OCI-LY7 (cell line): ENCODE measurements at regions not wholly inside any gene's neighbourhood (a gene's known extent, or its start where the extent isn't known, plus 50 kb on each side); places are given as distances from the start of the nearest gene placed in this dataset.
"Not testable (repeated sequence)": the region's sequence is repeated elsewhere in the genome, so short reads cannot be mapped to it uniquely, and the experiment has no call there.

ENCODE experiments used
- EZH2phosphoT487 ChIP-seq: fragments of 200-600 bp; sonication (generic); IDR thresholded peaks from 2 replicates; pipeline ENCODE4 v1.6.1; 2018; ENCODE audit warnings: low read depth, borderline replicate concordance, mild to moderate bottlenecking, mixed run types, antibody characterized with exemption, low read length, moderate library complexity, mixed read lengths
- TF ChIP-seq, protein P1 (sequence below): fragments of 200-600 bp; sonication (generic); conservative IDR thresholded peaks from 2 replicates; pipeline ENCODE4 v1.5.1; 2014; ENCODE audit warnings: mild to moderate bottlenecking, antibody characterized with exemption, low read length, moderate library complexity, mixed read lengths

DNA sequence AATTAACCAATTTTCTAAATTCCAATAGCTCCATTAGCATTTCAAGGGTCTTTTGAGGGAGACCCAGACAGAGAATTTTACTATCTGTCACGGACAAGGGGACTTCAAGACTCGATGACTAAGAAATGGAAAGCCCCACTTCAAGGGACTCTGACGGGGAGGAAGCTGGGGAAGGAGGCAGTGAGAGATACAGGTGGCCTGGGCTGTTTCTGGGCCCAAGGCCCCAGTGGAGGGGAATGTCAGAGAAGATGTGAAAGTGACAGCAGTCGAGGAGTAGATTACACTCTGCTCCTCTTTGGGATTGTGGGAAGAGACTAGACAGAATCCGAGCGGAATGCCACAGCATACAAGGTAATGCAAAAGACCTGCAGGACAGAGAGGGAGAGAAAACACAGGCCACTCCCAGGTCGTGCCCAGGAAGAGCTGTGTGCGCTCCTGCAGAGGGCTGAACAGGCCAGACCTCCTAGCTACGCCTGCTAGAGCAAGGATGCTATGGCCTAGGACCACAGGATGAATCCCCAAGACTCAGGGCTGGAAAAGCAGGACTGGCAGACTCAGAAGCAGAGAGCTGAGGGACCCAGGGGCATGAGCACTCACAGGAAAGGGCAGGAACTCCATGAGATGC is 321.5 kb upstream of the CHRNA7 start:
- TF ChIP-seq EZH2phosphoT487 = not testable (repeated sequence)
- TF ChIP-seq, protein P1, sequence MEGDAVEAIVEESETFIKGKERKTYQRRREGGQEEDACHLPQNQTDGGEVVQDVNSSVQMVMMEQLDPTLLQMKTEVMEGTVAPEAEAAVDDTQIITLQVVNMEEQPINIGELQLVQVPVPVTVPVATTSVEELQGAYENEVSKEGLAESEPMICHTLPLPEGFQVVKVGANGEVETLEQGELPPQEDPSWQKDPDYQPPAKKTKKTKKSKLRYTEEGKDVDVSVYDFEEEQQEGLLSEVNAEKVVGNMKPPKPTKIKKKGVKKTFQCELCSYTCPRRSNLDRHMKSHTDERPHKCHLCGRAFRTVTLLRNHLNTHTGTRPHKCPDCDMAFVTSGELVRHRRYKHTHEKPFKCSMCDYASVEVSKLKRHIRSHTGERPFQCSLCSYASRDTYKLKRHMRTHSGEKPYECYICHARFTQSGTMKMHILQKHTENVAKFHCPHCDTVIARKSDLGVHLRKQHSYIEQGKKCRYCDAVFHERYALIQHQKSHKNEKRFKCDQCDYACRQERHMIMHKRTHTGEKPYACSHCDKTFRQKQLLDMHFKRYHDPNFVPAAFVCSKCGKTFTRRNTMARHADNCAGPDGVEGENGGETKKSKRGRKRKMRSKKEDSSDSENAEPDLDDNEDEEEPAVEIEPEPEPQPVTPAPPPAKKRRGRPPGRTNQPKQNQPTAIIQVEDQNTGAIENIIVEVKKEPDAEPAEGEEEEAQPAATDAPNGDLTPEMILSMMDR = not testable (repeated sequence)
